HCT116 (cell line): ENCODE measurements at regions not wholly inside any gene's neighbourhood (a gene's known extent, or its start where the extent isn't known, plus 50 kb on each side); places are given as distances from the start of the nearest gene placed in this dataset.

ENCODE experiments used
- ATAC-seq: fragments of 200-7000 bp; cut with Tn5 transposase; 2 replicates; pipeline ENCODE4 v1.9.1; 2020; ENCODE audit warnings: mild to moderate bottlenecking, moderate library complexity
- BruUV-seq: library from RNA; stranded (reverse); fragments of 400-500 nt; replicated peaks from 2 replicates; lab custom pipeline; 2021; lab: Mats Ljungman, UMichigan
- CTCF ChIA-PET: fragments of 300-600 bp; sonication (Branson Sonifier 250); formaldehyde crosslinking; loops from one replicate; lab custom pipeline; 2021; ENCODE audit warnings: antibody characterized with exemption; lab: Charles Lee
- POLR2A ChIA-PET: fragments of 300-600, 350-600 bp; sonication (Branson Sonifier 250); formaldehyde crosslinking; loops from one replicate; lab custom pipeline; 2021; ENCODE audit warnings: antibody characterized with exemption; lab: Charles Lee
- RAD21 ChIA-PET, 2 experiments: fragments of 300-600 bp; sonication (Branson Sonifier 250); formaldehyde crosslinking; loops; one replicate each; lab custom pipeline; 2023; ENCODE audit warnings: low total read pairs in 2 of 2; ENCODE audit not compliant: uncharacterized antibody in 2 of 2, unreplicated experiment in 2 of 2, low non-redundant PET in 1 of 2; lab: Charles Lee
- DNase-seq: peaks from one replicate; pipeline ENCODE4 v3.0.0-alpha.2; 2010; ENCODE audit warnings: low read depth, low spot score
- H2AFZ ChIP-seq: fragments of 200-600 bp; shearing (Covaris generic), sonication (generic); 2 replicates; pipeline ENCODE4 v1.6.1; 2017; ENCODE audit warnings: low read depth, mixed run types, mixed read lengths, antibody characterized with exemption, low read length; ENCODE audit not compliant: poor library complexity, severe bottlenecking
- H3K27ac ChIP-seq: 2 replicates; pipeline ENCODE4 v1.5.1; 2012; ENCODE audit warnings: low read depth, low read length
- H3K27me3 ChIP-seq: fragments of 200-600 bp; sonication (generic); 2 replicates; pipeline ENCODE4 v1.6.1; 2016; ENCODE audit warnings: mixed run types, low read length, mixed read lengths; ENCODE audit not compliant: insufficient read depth
- H3K36me3 ChIP-seq, 2 experiments: fragments of 200-500 bp in 1 of 2; fragments of 200-600 bp in 1 of 2; sonication (Bioruptor generic) in 1 of 2; sonication (generic) in 1 of 2; 2 replicates each; pipeline versions ENCODE4 v1.5.1 to v1.6.1; 2014 to 2016; ENCODE audit warnings: low read length in 2 of 2, inconsistent platforms in 1 of 2, mixed read lengths in 1 of 2, mixed run types in 1 of 2; ENCODE audit not compliant: insufficient read depth in 2 of 2, control insufficient read depth in 1 of 2
- H3K4me1 ChIP-seq, 2 experiments: fragments of 200-600 bp in 1 of 2; sonication (generic) in 1 of 2; 2 replicates each; pipeline versions ENCODE4 v1.5.1 to v1.6.1; 2012 to 2017; ENCODE audit warnings: low read length in 2 of 2, inconsistent platforms in 1 of 2, mild to moderate bottlenecking in 1 of 2, mixed read lengths in 1 of 2, mixed run types in 1 of 2, moderate library complexity in 1 of 2; ENCODE audit not compliant: insufficient read depth in 2 of 2, control insufficient read depth in 1 of 2
- H3K4me2 ChIP-seq: fragments of 200-600 bp; sonication (generic); 2 replicates; pipeline ENCODE4 v1.6.1; 2017; ENCODE audit warnings: mixed run types, low read length, mixed read lengths
- H3K4me3 ChIP-seq, 2 experiments: fragments of 200-600 bp in 1 of 2; sonication (generic) in 1 of 2; replicated peaks in 1 of 2; 2 replicates each; pipeline ENCODE4 v1.5.1; 2011 to 2016; ENCODE audit warnings: low read length in 2 of 2, control low read depth in 1 of 2, low read depth in 1 of 2, mild to moderate bottlenecking in 1 of 2, mixed read lengths in 1 of 2, mixed run types in 1 of 2
- H3K79me2 ChIP-seq: fragments of 200-600 bp; sonication (generic); 2 replicates; pipeline ENCODE4 v1.6.1; 2017; ENCODE audit warnings: mild to moderate bottlenecking, mixed run types, low read length, moderate library complexity, mixed read lengths; ENCODE audit not compliant: insufficient read depth
- H3K9ac ChIP-seq: fragments of 200-600 bp; sonication (generic); 2 replicates; pipeline ENCODE4 v1.6.1; 2016; ENCODE audit warnings: low read length, mixed read lengths
- H3K9me2 ChIP-seq: fragments of 200-600 bp; sonication (generic), shearing (Covaris generic); 2 replicates; pipeline ENCODE4 v1.6.1; 2017; ENCODE audit warnings: mixed run types, mild to moderate bottlenecking, moderate library complexity; ENCODE audit not compliant: insufficient read depth
- H3K9me3 ChIP-seq, 2 experiments: fragments of 200-500 bp in 1 of 2; fragments of 200-600 bp in 1 of 2; sonication (Bioruptor generic) in 1 of 2; sonication (generic) in 1 of 2; 2 replicates each; pipeline ENCODE4 v1.6.1; 2014 to 2017; ENCODE audit warnings: low read length in 2 of 2, mixed read lengths in 2 of 2, inconsistent platforms in 1 of 2, low read depth in 1 of 2, mild to moderate bottlenecking in 1 of 2, mixed run types in 1 of 2, moderate library complexity in 1 of 2; ENCODE audit not compliant: control insufficient read depth in 1 of 2, insufficient read depth in 1 of 2
- H4K20me1 ChIP-seq: fragments of 200-600 bp; sonication (generic), shearing (Covaris generic); 2 replicates; pipeline ENCODE4 v1.6.1; 2017; ENCODE audit warnings: mixed run types, mild to moderate bottlenecking, moderate library complexity; ENCODE audit not compliant: insufficient read depth
- CEBPB ChIP-seq: IDR thresholded peaks from 2 replicates; pipeline ENCODE4 v1.6.1; 2012; ENCODE audit warnings: low read depth
- EGR1 ChIP-seq: IDR thresholded peaks from 2 replicates; pipeline ENCODE4 v1.6.1; 2012; ENCODE audit warnings: low read depth
- FOSL1 ChIP-seq: IDR thresholded peaks from 2 replicates; pipeline ENCODE4 v1.6.1; 2012; ENCODE audit warnings: low read depth
- JUND ChIP-seq: IDR thresholded peaks from 2 replicates; pipeline ENCODE4 v1.6.1; 2012
- RAD21 ChIP-seq: IDR thresholded peaks from 2 replicates; pipeline ENCODE4 v1.6.1; 2012; ENCODE audit warnings: low read depth, mild to moderate bottlenecking
- ZFX ChIP-seq: fragments of 450-650 bp; IDR thresholded peaks from 2 replicates; pipeline ENCODE4 v1.6.1; 2017
- intact Hi-C: fragments of 100-400 bp; cut with micrococcal nuclease; formaldehyde crosslinking; loops from 2 replicates; pipeline ENCODE4 v1.10.0; 2022
- TF ChIP-seq, protein P1 (sequence below), 3 experiments: fragments of 200-600 bp in 1 of 3; sonication (generic) in 1 of 3; IDR thresholded peaks in 2 of 3; conservative IDR thresholded peaks in 1 of 3; 2 replicates each; pipeline ENCODE4 v1.5.1; 2012 to 2017; ENCODE audit warnings: low read depth in 2 of 3, low read length in 2 of 3, antibody characterized with exemption in 1 of 3, borderline replicate concordance in 1 of 3, control low read depth in 1 of 3, mild to moderate bottlenecking in 1 of 3, mixed read lengths in 1 of 3, mixed run types in 1 of 3, moderate library complexity in 1 of 3; ENCODE audit not compliant: insufficient read depth in 1 of 3
- TF ChIP-seq, protein P2 (sequence below): IDR thresholded peaks from 2 replicates; pipeline ENCODE4 v1.6.1; 2012; ENCODE audit warnings: low read depth
- TF ChIP-seq, protein P3 (sequence below): IDR thresholded peaks from 2 replicates; pipeline ENCODE4 v1.6.1; 2012
- TF ChIP-seq, protein P4 (sequence below): IDR thresholded peaks from 2 replicates; pipeline ENCODE4 v1.6.1; 2012

DNA sequence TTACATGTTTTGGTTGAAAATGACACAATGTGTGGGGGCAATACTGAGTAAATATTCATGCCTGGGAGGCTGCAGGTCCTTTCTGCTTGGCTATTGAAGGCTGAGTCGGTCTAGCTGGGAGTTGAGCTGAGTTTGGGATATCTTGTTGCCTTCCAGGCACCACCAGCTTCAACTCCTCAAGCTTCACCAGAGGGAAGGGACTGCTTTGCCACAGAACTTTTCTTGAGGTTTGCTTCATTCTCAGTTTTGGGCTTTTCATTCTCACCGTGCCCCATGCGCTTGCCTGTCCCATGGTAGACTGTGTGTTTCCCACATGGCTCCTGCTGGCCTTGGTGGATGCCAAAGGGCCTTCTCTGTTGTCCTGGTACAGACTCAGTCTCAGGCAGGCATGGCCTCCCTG lies 198.2 kb upstream of the SOX1 start:
- DNase-seq, result no peak
- TF ChIP-seq CEBPB (no peak), EGR1 (no peak), RAD21 (no peak), FOSL1 (no peak), JUND (no peak), ZFX (no peak)
- TF ChIP-seq, protein P1, sequence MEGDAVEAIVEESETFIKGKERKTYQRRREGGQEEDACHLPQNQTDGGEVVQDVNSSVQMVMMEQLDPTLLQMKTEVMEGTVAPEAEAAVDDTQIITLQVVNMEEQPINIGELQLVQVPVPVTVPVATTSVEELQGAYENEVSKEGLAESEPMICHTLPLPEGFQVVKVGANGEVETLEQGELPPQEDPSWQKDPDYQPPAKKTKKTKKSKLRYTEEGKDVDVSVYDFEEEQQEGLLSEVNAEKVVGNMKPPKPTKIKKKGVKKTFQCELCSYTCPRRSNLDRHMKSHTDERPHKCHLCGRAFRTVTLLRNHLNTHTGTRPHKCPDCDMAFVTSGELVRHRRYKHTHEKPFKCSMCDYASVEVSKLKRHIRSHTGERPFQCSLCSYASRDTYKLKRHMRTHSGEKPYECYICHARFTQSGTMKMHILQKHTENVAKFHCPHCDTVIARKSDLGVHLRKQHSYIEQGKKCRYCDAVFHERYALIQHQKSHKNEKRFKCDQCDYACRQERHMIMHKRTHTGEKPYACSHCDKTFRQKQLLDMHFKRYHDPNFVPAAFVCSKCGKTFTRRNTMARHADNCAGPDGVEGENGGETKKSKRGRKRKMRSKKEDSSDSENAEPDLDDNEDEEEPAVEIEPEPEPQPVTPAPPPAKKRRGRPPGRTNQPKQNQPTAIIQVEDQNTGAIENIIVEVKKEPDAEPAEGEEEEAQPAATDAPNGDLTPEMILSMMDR (IDR thresholded peaks at IDR 0.05 in 2 of 3, conservative IDR thresholded peaks at IDR 0.05 in 1 of 3; ENCODE audit: borderline replicate concordance in 1 of 3, insufficient read depth in 1 of 3, low read depth in 2 of 3, low read length in 2 of 3), result no peak
- TF ChIP-seq, protein P2, sequence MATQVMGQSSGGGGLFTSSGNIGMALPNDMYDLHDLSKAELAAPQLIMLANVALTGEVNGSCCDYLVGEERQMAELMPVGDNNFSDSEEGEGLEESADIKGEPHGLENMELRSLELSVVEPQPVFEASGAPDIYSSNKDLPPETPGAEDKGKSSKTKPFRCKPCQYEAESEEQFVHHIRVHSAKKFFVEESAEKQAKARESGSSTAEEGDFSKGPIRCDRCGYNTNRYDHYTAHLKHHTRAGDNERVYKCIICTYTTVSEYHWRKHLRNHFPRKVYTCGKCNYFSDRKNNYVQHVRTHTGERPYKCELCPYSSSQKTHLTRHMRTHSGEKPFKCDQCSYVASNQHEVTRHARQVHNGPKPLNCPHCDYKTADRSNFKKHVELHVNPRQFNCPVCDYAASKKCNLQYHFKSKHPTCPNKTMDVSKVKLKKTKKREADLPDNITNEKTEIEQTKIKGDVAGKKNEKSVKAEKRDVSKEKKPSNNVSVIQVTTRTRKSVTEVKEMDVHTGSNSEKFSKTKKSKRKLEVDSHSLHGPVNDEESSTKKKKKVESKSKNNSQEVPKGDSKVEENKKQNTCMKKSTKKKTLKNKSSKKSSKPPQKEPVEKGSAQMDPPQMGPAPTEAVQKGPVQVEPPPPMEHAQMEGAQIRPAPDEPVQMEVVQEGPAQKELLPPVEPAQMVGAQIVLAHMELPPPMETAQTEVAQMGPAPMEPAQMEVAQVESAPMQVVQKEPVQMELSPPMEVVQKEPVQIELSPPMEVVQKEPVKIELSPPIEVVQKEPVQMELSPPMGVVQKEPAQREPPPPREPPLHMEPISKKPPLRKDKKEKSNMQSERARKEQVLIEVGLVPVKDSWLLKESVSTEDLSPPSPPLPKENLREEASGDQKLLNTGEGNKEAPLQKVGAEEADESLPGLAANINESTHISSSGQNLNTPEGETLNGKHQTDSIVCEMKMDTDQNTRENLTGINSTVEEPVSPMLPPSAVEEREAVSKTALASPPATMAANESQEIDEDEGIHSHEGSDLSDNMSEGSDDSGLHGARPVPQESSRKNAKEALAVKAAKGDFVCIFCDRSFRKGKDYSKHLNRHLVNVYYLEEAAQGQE, result no peak
- TF ChIP-seq, protein P3, sequence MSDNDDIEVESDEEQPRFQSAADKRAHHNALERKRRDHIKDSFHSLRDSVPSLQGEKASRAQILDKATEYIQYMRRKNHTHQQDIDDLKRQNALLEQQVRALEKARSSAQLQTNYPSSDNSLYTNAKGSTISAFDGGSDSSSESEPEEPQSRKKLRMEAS, result no peak
- TF ChIP-seq, protein P4, sequence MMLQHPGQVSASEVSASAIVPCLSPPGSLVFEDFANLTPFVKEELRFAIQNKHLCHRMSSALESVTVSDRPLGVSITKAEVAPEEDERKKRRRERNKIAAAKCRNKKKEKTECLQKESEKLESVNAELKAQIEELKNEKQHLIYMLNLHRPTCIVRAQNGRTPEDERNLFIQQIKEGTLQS, result no peak

More for the DNA sequence above, 198.2 kb upstream of the SOX1 start:
- ChIA-PET CTCF (no interaction called here), RAD21 (no interaction called here), POLR2A (no interaction called here)
- no peaks in the 10 kb centered on the region for H3K4me1 ChIP-seq
- H3K79me2 ChIP-seq, result no peaks in the 10 kb centered on the region
- no peaks in the 10 kb centered on the region for H3K9me2 ChIP-seq
- H3K9ac ChIP-seq, result no peak overlapping the region
- H3K27ac ChIP-seq, result no peak overlapping the region
- intact Hi-C loops, result no loop called here
- H3K9me3 ChIP-seq, result no peaks in the 10 kb centered on the region
- no peaks in the 10 kb centered on the region for H4K20me1 ChIP-seq
- peaks cover 34% of the 10 kb centered on the region for H3K27me3 ChIP-seq
- H3K4me3 ChIP-seq, result no peak overlapping the region
- no peak overlapping the region for H3K4me2 ChIP-seq
- no peak overlapping the region for H2AFZ ChIP-seq
- BruUV-seq, result no TSS peak
- H3K36me3 ChIP-seq, result no peaks in the 10 kb centered on the region
- ATAC-seq, result no peak
